Right ventricle myocardium superior (tissue), 1 donor: ENCODE measurements at regions not wholly inside any gene's neighbourhood (a gene's known extent, or its start where the extent isn't known, plus 50 kb on each side); places are given as distances from the start of the nearest gene placed in this dataset.

ENCODE experiments used
- ATAC-seq: fragments of 200-7000 bp; cut with Tn5 transposase; one replicate; pipeline ENCODE4 v1.9.1; 2020; ENCODE audit warnings: mild to moderate bottlenecking; ENCODE audit not compliant: poor library complexity
- DNase-seq: peaks from one replicate; pipeline ENCODE4 v3.0.0-alpha.2; 2020
- intact Hi-C: fragments of 100-400 bp; cut with DNase I; formaldehyde crosslinking; loops from one replicate; pipeline ENCODE4 v1.11.2; 2022
- donor health status: DM: no; HTN: yes; CAD: no; lungs with severe emphysema.

DNA sequence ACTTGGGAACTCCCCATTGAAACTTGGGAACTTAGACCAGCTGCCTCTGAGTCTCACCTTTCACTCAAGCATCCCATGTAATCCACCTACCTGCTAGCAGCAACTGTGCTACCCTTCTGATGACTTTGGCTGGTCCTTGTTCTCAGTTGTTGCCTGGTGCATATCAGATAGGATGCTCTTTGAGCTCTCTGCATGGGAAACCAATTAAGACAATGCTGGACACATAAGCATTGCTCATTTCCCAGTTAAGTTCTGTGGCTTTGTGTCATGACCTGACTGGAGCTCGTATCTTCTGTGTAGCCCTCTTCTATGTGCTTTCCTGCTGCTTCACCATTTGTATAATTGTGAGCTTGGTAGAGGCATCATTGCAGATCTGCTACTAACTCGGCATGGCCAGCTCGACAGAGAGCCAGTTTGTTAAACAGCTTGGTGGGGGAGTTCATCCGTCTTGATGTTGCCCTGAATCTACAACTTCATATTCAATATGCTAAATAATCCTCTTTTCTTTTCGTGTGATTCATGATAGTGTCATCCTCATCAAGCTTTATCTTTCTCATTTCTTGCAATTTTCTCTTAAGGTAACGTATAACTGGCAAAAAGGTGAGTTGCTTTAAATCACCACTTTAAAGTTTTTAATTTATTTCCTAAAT lies 447.5 kb upstream of the SLC14A2 start:
- no peak for DNase-seq
- no peak for ATAC-seq
- intact Hi-C loops, result no loop called here

GRCh38 chr18:45168866-45169600 lies 446.2 kb upstream of the SLC14A2 start:
- intact Hi-C loops, result no loop called here
- peak; percentile 8 for ATAC-seq
- DNase-seq, result no peak

DNA sequence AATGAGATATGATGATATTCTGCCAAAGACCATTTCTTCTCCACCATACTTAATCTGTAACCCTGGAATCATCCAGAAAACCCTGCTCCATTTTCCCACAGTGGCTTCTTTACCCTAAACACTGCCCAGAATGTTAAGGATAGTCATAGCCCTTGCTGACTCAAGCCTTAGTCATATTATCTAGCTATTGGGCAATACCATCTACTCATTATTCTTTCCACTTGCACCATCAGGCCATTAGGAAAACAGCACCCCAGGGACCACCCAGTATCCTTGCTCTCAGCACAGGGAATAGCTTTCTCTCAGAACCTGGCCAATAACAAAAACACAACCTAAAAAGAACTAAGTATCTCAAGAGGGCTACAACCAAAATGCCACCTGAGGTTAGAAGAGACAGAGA lies 445.7 kb upstream of the SLC14A2 start:
- ATAC-seq (peak; percentile 76), DNase-seq (peak; percentile 50)
- intact Hi-C loops, result no loop called here

GRCh38 chr18:45171679-45172191 lies 443.5 kb upstream of the SLC14A2 start:
- ATAC-seq, result peak; percentile 87
- intact Hi-C loops, result no loop called here
- DNase-seq, result no peak

DNA sequence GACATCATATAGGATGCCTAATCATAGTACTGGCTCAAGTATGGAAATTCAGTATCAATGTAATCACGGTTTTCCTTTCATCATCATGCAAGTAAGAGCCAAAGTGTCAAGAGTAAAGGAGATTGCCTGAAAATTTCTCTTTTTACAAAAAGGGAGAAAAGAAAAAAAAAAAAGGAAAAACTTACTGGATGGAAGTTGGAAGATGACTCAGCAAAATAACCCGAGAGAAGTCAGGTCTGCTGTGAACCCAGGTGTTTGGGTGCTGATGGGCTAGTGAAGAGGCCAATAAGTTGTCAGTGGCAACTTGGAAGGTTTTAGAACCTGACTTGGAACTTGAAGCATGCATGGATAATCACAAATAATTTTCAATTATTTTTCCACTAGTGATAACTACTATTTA lies 441.9 kb upstream of the SLC14A2 start:
- intact Hi-C loops, result no loop called here
- ATAC-seq, result no peak
- DNase-seq, result no peak

- no peak for ATAC-seq
- no peak for DNase-seq
- intact Hi-C loops, result no loop called here
Observed at GRCh38 chr18:45173799-45174519, 441.3 kb upstream of the SLC14A2 start.

- intact Hi-C loops, result no loop called here
- no peak for ATAC-seq
- DNase-seq, result no peak
Observed at GRCh38 chr18:45174629-45175136, 440.6 kb upstream of the SLC14A2 start.

DNA sequence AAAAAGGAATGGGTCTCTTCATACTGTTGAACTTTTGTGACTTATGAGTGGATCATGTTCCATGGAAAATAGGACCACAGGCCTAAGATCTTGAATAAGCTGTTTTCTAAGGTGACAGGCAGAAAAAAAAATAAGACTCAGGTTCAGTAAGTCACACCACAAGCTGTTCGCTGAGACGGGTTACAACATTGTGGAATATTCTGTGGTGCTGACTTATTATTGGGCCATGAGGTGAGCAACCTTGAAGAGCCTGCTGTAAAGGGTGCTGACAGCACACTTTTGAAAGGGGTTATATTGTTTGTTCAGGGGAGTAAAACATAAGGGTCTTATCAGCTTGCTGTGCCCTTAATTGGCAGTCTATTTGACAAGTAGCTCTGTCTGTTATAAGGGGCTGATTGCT lies 439.8 kb upstream of the SLC14A2 start:
- intact Hi-C loops, result no loop called here
- ATAC-seq (no peak), DNase-seq (no peak)

- DNase-seq (no peak), ATAC-seq (no peak)
- intact Hi-C loops, result no loop called here
Observed at GRCh38 chr18:45186832-45187231, 428.4 kb upstream of the SLC14A2 start.

DNA sequence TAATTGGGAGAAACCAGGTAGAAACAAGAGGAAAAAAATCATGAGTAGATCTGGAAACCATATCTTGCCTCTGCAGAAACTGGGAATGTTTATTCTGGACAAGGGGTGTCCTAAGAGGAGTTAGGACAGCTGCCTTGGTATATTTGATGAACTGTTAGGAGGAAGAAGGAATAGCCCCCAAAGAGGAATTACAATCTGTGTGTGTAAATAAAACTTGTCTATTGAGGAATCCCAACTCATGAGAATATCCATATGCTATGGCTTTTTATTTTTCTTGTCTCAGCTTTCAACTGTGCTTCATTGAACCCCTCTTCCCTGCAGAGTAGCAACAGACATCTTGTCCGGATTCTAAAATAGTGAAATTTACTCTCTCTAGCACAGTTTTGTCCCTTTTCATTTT lies 423.5 kb upstream of the SLC14A2 start:
- DNase-seq, result no peak
- ATAC-seq, result no peak
- intact Hi-C loops, result no loop called here

- DNase-seq, result no peak
- ATAC-seq, result no peak
- intact Hi-C loops, result no loop called here
Observed at GRCh38 chr18:45197526-45197970, 417.7 kb upstream of the SLC14A2 start.

DNA sequence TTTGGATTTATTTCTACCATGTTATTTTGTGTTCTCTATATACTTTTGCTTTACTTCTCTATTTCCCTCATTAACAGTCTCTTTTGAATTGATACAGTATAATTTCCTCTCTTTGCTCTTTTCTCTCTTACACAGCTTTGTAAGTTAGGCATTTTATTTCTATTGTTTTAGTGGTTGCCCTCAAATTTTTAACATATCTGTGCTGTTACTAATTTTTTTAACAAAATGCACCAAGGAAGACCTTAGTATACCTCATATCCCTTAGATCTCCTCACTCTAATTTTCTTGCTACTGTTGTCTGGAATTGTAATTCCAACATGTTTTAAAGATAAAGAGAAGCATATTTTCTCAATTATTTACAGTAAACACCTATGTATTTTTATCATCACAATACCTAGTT lies 416.8 kb upstream of the SLC14A2 start:
- ATAC-seq, result no peak
- no peak for DNase-seq
- intact Hi-C loops, result no loop called here

- ATAC-seq, result no peak
- intact Hi-C loops, result no loop called here
Observed at GRCh38 chr18:45201029-45201428, 414.2 kb upstream of the SLC14A2 start.

GRCh38 chr18:45201489-45201888 lies 413.8 kb upstream of the SLC14A2 start:
- no peak for DNase-seq
- intact Hi-C loops, result no loop called here
- ATAC-seq, result no peak

More at GRCh38 chr18:45201029-45201428, 414.2 kb upstream of the SLC14A2 start:
- no peak for DNase-seq

- ATAC-seq (no peak), DNase-seq (no peak)
- intact Hi-C loops, result no loop called here
Observed at GRCh38 chr18:45202061-45202460, 413.2 kb upstream of the SLC14A2 start.

DNA sequence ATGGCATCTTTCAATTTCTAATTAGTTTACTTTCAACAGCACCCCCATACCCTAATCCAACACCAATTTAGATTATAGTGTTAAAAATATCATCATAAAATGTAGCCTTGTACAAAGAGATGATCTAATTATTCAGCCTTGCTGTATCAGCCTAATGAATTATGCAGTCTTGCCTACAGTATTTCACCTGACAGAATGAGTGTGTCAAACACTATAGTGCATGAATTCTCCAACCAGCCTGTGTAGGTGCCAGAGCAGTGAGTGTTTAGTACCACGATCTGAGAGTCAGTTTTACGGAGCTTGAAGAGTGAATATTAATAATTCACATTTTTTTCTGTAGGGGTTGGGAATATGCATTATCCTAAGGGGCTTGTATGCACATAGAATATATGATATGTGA lies 411.6 kb upstream of the SLC14A2 start:
- intact Hi-C loops, result no loop called here

DNA sequence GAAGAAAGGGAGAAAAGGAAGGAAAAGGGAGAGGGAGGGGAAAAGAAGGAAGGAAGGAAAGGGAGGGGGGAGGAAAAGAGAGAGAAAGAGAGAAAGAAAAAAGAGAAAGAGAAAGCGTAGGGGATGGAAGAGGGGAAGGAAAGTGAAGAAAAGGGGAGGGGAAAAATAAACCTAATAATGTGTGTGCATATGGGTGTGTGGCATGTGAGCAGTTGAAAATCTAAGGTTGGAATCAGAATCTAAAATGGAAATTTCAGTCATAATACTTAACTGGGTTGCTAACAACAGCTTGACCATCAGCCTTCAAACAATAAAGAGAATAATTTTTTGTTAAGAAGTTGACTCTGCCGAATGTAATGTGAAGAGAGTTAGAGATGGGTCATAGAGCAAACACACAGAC lies 407.9 kb upstream of the SLC14A2 start:
- no peak for DNase-seq
- no peak for ATAC-seq
- intact Hi-C loops, result no loop called here

More for the DNA sequence above, 411.6 kb upstream of the SLC14A2 start:
- DNase-seq (no peak), ATAC-seq (no peak)

- no peak for DNase-seq
- no peak for ATAC-seq
- intact Hi-C loops, result no loop called here
Observed at GRCh38 chr18:45208164-45208563, 407.1 kb upstream of the SLC14A2 start.
